ENCODE measurements at regions not wholly inside any gene's neighbourhood (a gene's known extent, or its start where the extent isn't known, plus 50 kb on each side); places are given as distances from the start of the nearest gene placed in this dataset.
"Not testable (repeated sequence)": the region's sequence is repeated elsewhere in the genome, so short reads cannot be mapped to it uniquely, and the experiment has no call there.

DNA sequence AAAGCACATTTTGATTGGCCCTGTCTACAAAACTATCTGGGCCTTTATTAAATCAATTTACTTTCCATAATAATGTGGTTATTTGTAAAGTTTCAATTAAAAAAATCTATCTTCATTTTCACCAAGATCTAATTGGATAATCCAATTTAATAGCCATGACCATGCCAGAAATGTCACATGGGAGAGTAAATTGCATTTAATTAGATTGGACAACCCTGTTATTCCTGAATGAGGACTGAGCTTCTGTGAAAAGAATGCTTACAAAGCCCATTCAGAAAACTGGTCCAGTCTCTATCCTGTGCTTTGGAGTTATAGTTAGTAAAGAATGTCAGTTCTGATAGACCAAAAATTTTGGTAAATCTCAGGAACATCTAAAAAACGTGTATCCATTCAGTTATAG, 541.9 kb upstream of the ANO5 start:
- Histone ChIP-seq H3K36me3 (no peaks in the 10 kb centered on the region), H3K4me3 (no peak overlapping the region), H3K27ac (no peak overlapping the region), H3K9me3 (ENCODE audit: low read depth) (no peaks in the 10 kb centered on the region), H3K27me3 (no peaks in the 10 kb centered on the region), H3K4me1 (ENCODE audit: low read depth) (no peaks in the 10 kb centered on the region)
- DNase-seq (ENCODE audit: low read depth in 1 of 2, low spot score in 1 of 2), result no peak
- no peak for TF ChIP-seq CTCF (IDR thresholded peaks at IDR 0.05; ENCODE audit: low read depth, low read length)

- DNase-seq (ENCODE audit: low read depth in 1 of 2, low spot score in 1 of 2), result no peak
- no peak overlapping the region for H3K4me3 ChIP-seq
- no peaks in the 10 kb centered on the region for H3K27me3 ChIP-seq
- H3K27ac ChIP-seq, result no peak overlapping the region
- no peaks in the 10 kb centered on the region for H3K36me3 ChIP-seq
- H3K9me3 ChIP-seq (ENCODE audit: low read depth), result no peaks in the 10 kb centered on the region
- H3K4me1 ChIP-seq (ENCODE audit: low read depth), result no peaks in the 10 kb centered on the region
- no peak for TF ChIP-seq CTCF (IDR thresholded peaks at IDR 0.05; ENCODE audit: low read depth, low read length)
These were observed 538.9 kb upstream of the ANO5 start for GRCh38 chr11:21653951-21654421.

DNA sequence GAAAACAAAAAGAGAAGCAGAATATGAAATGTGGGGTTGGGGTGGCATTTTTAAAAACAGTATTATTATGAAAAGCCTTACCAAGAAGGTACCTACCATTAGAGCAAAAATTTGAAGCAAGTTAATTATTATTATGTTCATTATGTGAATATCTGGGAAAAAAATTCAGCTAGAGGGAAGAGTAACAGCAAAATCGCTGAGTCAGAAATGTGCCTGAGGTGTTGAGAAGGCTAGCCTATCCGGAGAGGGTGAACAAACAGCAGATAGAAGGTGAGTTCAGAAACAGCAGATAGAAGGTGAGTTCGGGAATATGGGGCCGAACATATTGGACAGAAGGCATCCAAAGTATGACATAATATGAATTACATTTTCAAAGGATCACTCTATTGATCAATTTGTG, 536.8 kb upstream of the ANO5 start:
- Histone ChIP-seq H3K4me1 (ENCODE audit: low read depth) (no peaks in the 10 kb centered on the region), H3K9me3 (ENCODE audit: low read depth) (no peaks in the 10 kb centered on the region), H3K36me3 (no peaks in the 10 kb centered on the region), H3K4me3 (no peak overlapping the region), H3K27me3 (no peaks in the 10 kb centered on the region), H3K27ac (no peak overlapping the region)
- no peak for DNase-seq (ENCODE audit: low read depth in 1 of 2, low spot score in 1 of 2)
- TF ChIP-seq CTCF (IDR thresholded peaks at IDR 0.05; ENCODE audit: low read depth, low read length), result no peak

- no peaks in the 10 kb centered on the region for H3K4me1 ChIP-seq (ENCODE audit: low read depth)
- H3K4me3 ChIP-seq, result no peak overlapping the region
- H3K36me3 ChIP-seq, result no peaks in the 10 kb centered on the region
- no peaks in the 10 kb centered on the region for H3K27me3 ChIP-seq
- no peaks in the 10 kb centered on the region for H3K9me3 ChIP-seq (ENCODE audit: low read depth)
- no peak for DNase-seq (ENCODE audit: low read depth in 1 of 2, low spot score in 1 of 2)
- H3K27ac ChIP-seq, result no peak overlapping the region
- TF ChIP-seq CTCF (IDR thresholded peaks at IDR 0.05; ENCODE audit: low read depth, low read length), result no peak
These were observed 534.2 kb upstream of the ANO5 start for GRCh38 chr11:21658654-21659193.

DNA sequence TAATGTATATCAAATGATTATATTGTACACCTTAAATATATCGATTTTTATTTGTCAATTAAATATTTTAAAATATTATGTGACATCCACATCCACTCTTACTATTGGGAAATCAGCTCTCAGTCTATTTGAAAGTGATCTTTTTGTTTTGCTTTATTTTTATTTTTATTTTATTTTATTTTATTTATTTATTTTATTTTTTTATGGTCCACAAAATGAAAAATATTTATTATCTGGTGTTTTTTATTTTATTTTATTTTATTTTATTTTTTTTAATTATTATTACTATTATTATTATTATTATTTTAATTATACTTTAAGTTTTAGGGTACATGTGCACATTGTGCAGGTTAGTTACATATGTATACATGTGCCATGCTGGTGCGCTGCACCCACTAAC, 533.5 kb upstream of the ANO5 start:
- not testable (repeated sequence) for H3K36me3 ChIP-seq

GRCh38 chr11:21659961-21660360, 532.9 kb upstream of the ANO5 start:
- Histone ChIP-seq H3K4me3 (no peak overlapping the region), H3K27ac (no peak overlapping the region), H3K27me3 (no peaks in the 10 kb centered on the region), H3K9me3 (ENCODE audit: low read depth) (no peaks in the 10 kb centered on the region), H3K36me3 (no peaks in the 10 kb centered on the region), H3K4me1 (ENCODE audit: low read depth) (no peaks in the 10 kb centered on the region)
- no peak for DNase-seq (ENCODE audit: low read depth in 1 of 2, low spot score in 1 of 2)
- TF ChIP-seq CTCF (IDR thresholded peaks at IDR 0.05; ENCODE audit: low read depth, low read length), result no peak

More for the DNA sequence above, 533.5 kb upstream of the ANO5 start:
- H3K4me3 ChIP-seq; H3K27ac ChIP-seq; DNase-seq (ENCODE audit: low read depth in 1 of 2, low spot score in 1 of 2); H3K9me3 ChIP-seq (ENCODE audit: low read depth); H3K27me3 ChIP-seq; H3K4me1 ChIP-seq (ENCODE audit: low read depth): not testable (repeated sequence)

Measured in cardiac muscle cell (in vitro differentiated cells and primary cell).